Hepatocyte (in vitro differentiated cells): ENCODE measurements at regions not wholly inside any gene's neighbourhood (a gene's known extent, or its start where the extent isn't known, plus 50 kb on each side); places are given as distances from the start of the nearest gene placed in this dataset.

Experiments used
- CTCF ChIP-seq: fragments of 200-600 bp; sonication (generic); IDR thresholded peaks from 2 replicates; pipeline ENCODE4 v1.5.1; 2016; ENCODE audit warnings: antibody characterized with exemption, mild to moderate bottlenecking; ENCODE audit not compliant: poor library complexity
- EZH2phosphoT487 ChIP-seq: fragments of 200-600 bp; sonication (generic); IDR thresholded peaks from one replicate; pipeline ENCODE4 v1.6.1; 2018; ENCODE audit warnings: antibody characterized with exemption, mild to moderate bottlenecking, low read depth, moderate library complexity; ENCODE audit not compliant: unreplicated experiment, severe bottlenecking

DNA sequence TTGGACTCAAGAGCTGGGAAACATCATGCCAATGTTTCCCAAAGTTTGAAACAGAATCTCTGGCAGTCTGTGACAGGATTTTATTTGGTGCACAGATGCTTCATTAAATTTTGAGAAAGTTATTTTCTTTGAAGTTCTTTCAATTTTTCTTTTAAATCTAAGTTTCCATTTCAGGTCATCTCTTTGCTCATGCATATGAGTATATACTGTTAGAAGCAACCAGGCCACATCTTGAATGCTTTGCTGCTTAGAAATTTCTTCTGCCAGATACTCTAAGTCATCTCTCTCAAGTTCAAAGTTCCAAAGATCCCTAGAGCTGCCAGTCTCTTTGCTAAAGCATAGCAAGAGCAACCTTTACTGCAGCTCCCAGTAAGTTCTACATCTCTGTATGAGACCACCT lies 59.1 kb upstream of the CCDC28A start:
- TF ChIP-seq CTCF, result no peak
- TF ChIP-seq EZH2phosphoT487, result no peak
